ENCODE measurements at regions not wholly inside any gene's neighbourhood (a gene's known extent, or its start where the extent isn't known, plus 50 kb on each side); places are given as distances from the start of the nearest gene placed in this dataset.

- no peak for TF ChIP-seq POLR2A (IDR thresholded peaks at IDR 0.05)
- TF ChIP-seq, protein P1, sequence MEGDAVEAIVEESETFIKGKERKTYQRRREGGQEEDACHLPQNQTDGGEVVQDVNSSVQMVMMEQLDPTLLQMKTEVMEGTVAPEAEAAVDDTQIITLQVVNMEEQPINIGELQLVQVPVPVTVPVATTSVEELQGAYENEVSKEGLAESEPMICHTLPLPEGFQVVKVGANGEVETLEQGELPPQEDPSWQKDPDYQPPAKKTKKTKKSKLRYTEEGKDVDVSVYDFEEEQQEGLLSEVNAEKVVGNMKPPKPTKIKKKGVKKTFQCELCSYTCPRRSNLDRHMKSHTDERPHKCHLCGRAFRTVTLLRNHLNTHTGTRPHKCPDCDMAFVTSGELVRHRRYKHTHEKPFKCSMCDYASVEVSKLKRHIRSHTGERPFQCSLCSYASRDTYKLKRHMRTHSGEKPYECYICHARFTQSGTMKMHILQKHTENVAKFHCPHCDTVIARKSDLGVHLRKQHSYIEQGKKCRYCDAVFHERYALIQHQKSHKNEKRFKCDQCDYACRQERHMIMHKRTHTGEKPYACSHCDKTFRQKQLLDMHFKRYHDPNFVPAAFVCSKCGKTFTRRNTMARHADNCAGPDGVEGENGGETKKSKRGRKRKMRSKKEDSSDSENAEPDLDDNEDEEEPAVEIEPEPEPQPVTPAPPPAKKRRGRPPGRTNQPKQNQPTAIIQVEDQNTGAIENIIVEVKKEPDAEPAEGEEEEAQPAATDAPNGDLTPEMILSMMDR (IDR thresholded peaks at IDR 0.05) = no peak
Observed at GRCh38 chr5:138659561-138659960, 84.4 kb upstream of the HSPA9 start.

Measured in lower leg skin (tissue), 3 donors.